IMR-90 (cell line): ENCODE measurements at regions not wholly inside any gene's neighbourhood (a gene's known extent, or its start where the extent isn't known, plus 50 kb on each side); places are given as distances from the start of the nearest gene placed in this dataset.

ENCODE experiments used
- ATAC-seq: fragments of 200-7000 bp; cut with Tn5 transposase; 2 replicates; pipeline ENCODE4 v1.9.1; 2020; ENCODE audit warnings: low read depth, mild to moderate bottlenecking, moderate library complexity
- BruUV-seq: library from RNA; stranded (reverse); fragments of 400-500 nt; replicated peaks from 2 replicates; lab custom pipeline; 2021; lab: Mats Ljungman, UMichigan
- CTCF ChIA-PET: fragments of 300-600 bp; formaldehyde crosslinking; extraction: SDS; loops from one replicate; lab custom pipeline; 2021; ENCODE audit warnings: antibody characterized with exemption; lab: Yijun Ruan, JAX
- POLR2A ChIA-PET: fragments of 300-600 bp; sonication (Branson Sonifier 250); formaldehyde crosslinking; loops from one replicate; lab custom pipeline; 2022; ENCODE audit warnings: antibody characterized with exemption; ENCODE audit not compliant: unreplicated experiment; lab: Charles Lee
- DNase-seq: peaks from one replicate; pipeline ENCODE4 v3.0.0; 2013
- H2AFZ ChIP-seq: replicated peaks from 2 replicates; pipeline ENCODE3; 2013; ENCODE audit warnings: low read length, mild to moderate bottlenecking; ENCODE audit not compliant: poor library complexity
- H2AK5ac ChIP-seq: 2 replicates; pipeline ENCODE4 v1.6.1; 2013; ENCODE audit warnings: low read depth, low read length, inconsistent platforms
- H2AK9ac ChIP-seq: replicated peaks from 2 replicates; pipeline ENCODE3; 2013; ENCODE audit warnings: mild to moderate bottlenecking, low read depth, low read length, moderate library complexity; ENCODE audit not compliant: poor library complexity
- H2BK120ac ChIP-seq: 2 replicates; pipeline ENCODE4 v1.6.1; 2013; ENCODE audit warnings: low read depth, low read length, inconsistent platforms
- H2BK15ac ChIP-seq: 3 replicates; pipeline ENCODE4 v1.6.1; 2013; ENCODE audit warnings: low read depth, low read length, inconsistent platforms
- H2BK20ac ChIP-seq: 2 replicates; pipeline ENCODE4 v1.6.1; 2013; ENCODE audit warnings: low read depth, mild to moderate bottlenecking, inconsistent platforms, low read length, moderate library complexity
- H2BK5ac ChIP-seq: 2 replicates; pipeline ENCODE4 v1.6.1; 2013; ENCODE audit warnings: mild to moderate bottlenecking, low read depth, low read length, inconsistent platforms; ENCODE audit not compliant: poor library complexity, severe bottlenecking
- H3K14ac ChIP-seq: replicated peaks from 2 replicates; pipeline ENCODE4 v1.6.1; 2013; ENCODE audit warnings: low read depth, low read length, inconsistent platforms
- H3K18ac ChIP-seq: 2 replicates; pipeline ENCODE4 v1.6.1; 2013; ENCODE audit warnings: low read depth, low read length, control low read depth
- H3K23ac ChIP-seq: 2 replicates; pipeline ENCODE4 v1.6.1; 2013; ENCODE audit warnings: low read depth, low read length, inconsistent platforms
- H3K27ac ChIP-seq: 2 replicates; pipeline ENCODE4 v1.5.1; 2013; ENCODE audit warnings: mild to moderate bottlenecking, control low read depth, low read length; ENCODE audit not compliant: insufficient read depth
- H3K27me3 ChIP-seq: 2 replicates; pipeline ENCODE4 v1.6.1; 2013; ENCODE audit warnings: low read length; ENCODE audit not compliant: control insufficient read depth, insufficient read depth
- H3K36me3 ChIP-seq: 2 replicates; pipeline ENCODE4 v1.6.1; 2013; ENCODE audit warnings: low read length, mixed read lengths; ENCODE audit not compliant: control insufficient read depth, insufficient read depth
- H3K4ac ChIP-seq: 2 replicates; pipeline ENCODE4 v1.6.1; 2013; ENCODE audit warnings: low read depth, low read length, inconsistent platforms
- H3K4me1 ChIP-seq: 2 replicates; pipeline ENCODE4 v1.6.1; 2013; ENCODE audit warnings: low read length, mixed read lengths; ENCODE audit not compliant: control insufficient read depth, insufficient read depth
- H3K4me2 ChIP-seq: 2 replicates; pipeline ENCODE4 v1.6.1; 2013; ENCODE audit warnings: low read depth, mild to moderate bottlenecking, control low read depth, low read length, moderate library complexity
- H3K4me3 ChIP-seq: 2 replicates; pipeline ENCODE4 v1.5.1; 2013; ENCODE audit warnings: low read depth, mild to moderate bottlenecking, control low read depth, low read length, moderate library complexity; ENCODE audit not compliant: insufficient read depth
- H3K56ac ChIP-seq: 2 replicates; pipeline ENCODE4 v1.6.1; 2013; ENCODE audit warnings: low read length, inconsistent platforms; ENCODE audit not compliant: insufficient read depth; ENCODE audit errors: extremely low read depth
- H3K79me1 ChIP-seq, 2 experiments: 2 replicates each; pipeline ENCODE4 v1.6.1; 2013; ENCODE audit warnings: low read length in 2 of 2, inconsistent platforms in 1 of 2, low read depth in 1 of 2
- H3K9ac ChIP-seq: 2 replicates; pipeline ENCODE4 v1.6.1; 2013; ENCODE audit warnings: low read depth, low read length, control low read depth
- H3K9me1 ChIP-seq: 2 replicates; pipeline ENCODE4 v1.6.1; 2013; ENCODE audit warnings: low read length, inconsistent platforms; ENCODE audit not compliant: insufficient read depth
- H3K9me3 ChIP-seq: 2 replicates; pipeline ENCODE4 v1.6.1; 2013; ENCODE audit warnings: low read length; ENCODE audit not compliant: control insufficient read depth, insufficient read depth
- H4K20me1 ChIP-seq: 2 replicates; pipeline ENCODE4 v1.6.1; 2013; ENCODE audit warnings: low read length, inconsistent platforms; ENCODE audit not compliant: insufficient read depth
- H4K5ac ChIP-seq: 2 replicates; pipeline ENCODE4 v1.6.1; 2013; ENCODE audit warnings: mild to moderate bottlenecking, low read depth, low read length, control low read depth
- H4K8ac ChIP-seq, 2 experiments: 2 replicates each; pipeline ENCODE4 v1.6.1; 2013; ENCODE audit warnings: low read depth in 2 of 2, low read length in 2 of 2, control low read depth in 1 of 2, inconsistent platforms in 1 of 2
- H4K91ac ChIP-seq: 2 replicates; pipeline ENCODE4 v1.6.1; 2013; ENCODE audit warnings: low read depth, low read length, inconsistent platforms; ENCODE audit not compliant: insufficient read depth
- BHLHE40 ChIP-seq: fragments of 150-350 bp; IDR thresholded peaks from 2 replicates; pipeline ENCODE4 v1.6.1; 2016; ENCODE audit warnings: mild to moderate bottlenecking, low read depth, low read length
- CEBPB ChIP-seq: IDR thresholded peaks from 2 replicates; pipeline ENCODE4 v1.6.1; 2012; ENCODE audit warnings: low read depth, low read length, improper control_type of control experiment
- CHD1 ChIP-seq: IDR thresholded peaks from 2 replicates; pipeline ENCODE4 v1.6.1; 2012; ENCODE audit warnings: low read depth, low read length, improper control_type of control experiment
- FOS ChIP-seq: fragments of 150-350 bp; IDR thresholded peaks from 2 replicates; pipeline ENCODE4 v1.6.1; 2016; ENCODE audit warnings: low read depth, low read length
- MAFK ChIP-seq: IDR thresholded peaks from 2 replicates; pipeline ENCODE4 v1.6.1; 2012; ENCODE audit warnings: low read depth, low read length, improper control_type of control experiment
- MAZ ChIP-seq: IDR thresholded peaks from 2 replicates; pipeline ENCODE4 v1.6.1; 2012; ENCODE audit warnings: low read depth, mild to moderate bottlenecking, low read length, improper control_type of control experiment, moderate library complexity, borderline replicate concordance
- MXI1 ChIP-seq: IDR thresholded peaks from 2 replicates; pipeline ENCODE4 v1.6.1; 2012; ENCODE audit warnings: low read depth, mild to moderate bottlenecking, low read length, moderate library complexity, borderline replicate concordance
- NFE2L2 ChIP-seq: fragments of 150-350 bp; IDR thresholded peaks from 2 replicates; pipeline ENCODE4 v1.6.1; 2016; ENCODE audit warnings: low read depth, mild to moderate bottlenecking, low read length
- POLR2A ChIP-seq: IDR thresholded peaks from 2 replicates; pipeline ENCODE4 v1.6.1; 2012; ENCODE audit warnings: mild to moderate bottlenecking, low read depth, low read length
- RAD21 ChIP-seq: IDR thresholded peaks from 2 replicates; pipeline ENCODE4 v1.6.1; 2012; ENCODE audit warnings: low read length, improper control_type of control experiment
- RCOR1 ChIP-seq: IDR thresholded peaks from 2 replicates; pipeline ENCODE4 v1.6.1; 2012; ENCODE audit warnings: mild to moderate bottlenecking, low read length, improper control_type of control experiment; ENCODE audit not compliant: insufficient replicate concordance
- RFX5 ChIP-seq: IDR thresholded peaks from 2 replicates; pipeline ENCODE4 v1.8.0; 2012; ENCODE audit warnings: low read depth, mild to moderate bottlenecking, low read length, moderate library complexity
- SMC3 ChIP-seq: fragments of 150-350 bp; IDR thresholded peaks from 2 replicates; pipeline ENCODE4 v1.6.1; 2016; ENCODE audit warnings: low read depth, mild to moderate bottlenecking, antibody characterized with exemption, low read length, moderate library complexity
- WGBS, 2 experiments: methylation state at CpG; one replicate each; pipeline versions ENCODE4 v1.1.5 to v1.1.7; 2013; ENCODE audit warnings: missing lambda C conversion rate in 2 of 2; ENCODE audit not compliant: insufficient read length in 1 of 2; ENCODE audit errors: extremely low coverage in 2 of 2; 5-methylcytosine and 5-hydroxymethylcytosine counted together
- dilution Hi-C: fragments of 300-500 bp; cut with HindIII; formaldehyde crosslinking; loops from one replicate; pipeline ENCODE4 v1.14.3; 2018; ENCODE audit warnings: low sequenced_read_pairs; ENCODE audit not compliant: unreplicated experiment
- in situ Hi-C: fragments of 300-500 bp; cut with MboI; formaldehyde crosslinking; loops from 3 replicates; pipeline ENCODE4 v1.14.3; 2019; ENCODE audit warnings: low sequenced_read_pairs, inconsistent platforms, mixed read lengths
- intact Hi-C: fragments of 100-400 bp; cut with micrococcal nuclease; formaldehyde crosslinking; loops from 2 replicates; pipeline ENCODE4 v1.10.0; 2022
- TF ChIP-seq, protein P1 (sequence below): conservative IDR thresholded peaks from 2 replicates; pipeline ENCODE4 v1.5.1; 2012; ENCODE audit warnings: mild to moderate bottlenecking, low read depth, low read length, improper control_type of control experiment
- TF ChIP-seq, protein P2 (sequence below): fragments of 150-350 bp; IDR thresholded peaks from 2 replicates; pipeline ENCODE4 v1.6.1; 2017; ENCODE audit warnings: mild to moderate bottlenecking, antibody characterized with exemption, low read length, low read depth
- TF ChIP-seq, protein P3 (sequence below): fragments of 150-350 bp; IDR thresholded peaks from 2 replicates; pipeline ENCODE4 v1.6.1; 2016; ENCODE audit warnings: low read depth, mild to moderate bottlenecking, low read length, moderate library complexity, borderline replicate concordance

DNA sequence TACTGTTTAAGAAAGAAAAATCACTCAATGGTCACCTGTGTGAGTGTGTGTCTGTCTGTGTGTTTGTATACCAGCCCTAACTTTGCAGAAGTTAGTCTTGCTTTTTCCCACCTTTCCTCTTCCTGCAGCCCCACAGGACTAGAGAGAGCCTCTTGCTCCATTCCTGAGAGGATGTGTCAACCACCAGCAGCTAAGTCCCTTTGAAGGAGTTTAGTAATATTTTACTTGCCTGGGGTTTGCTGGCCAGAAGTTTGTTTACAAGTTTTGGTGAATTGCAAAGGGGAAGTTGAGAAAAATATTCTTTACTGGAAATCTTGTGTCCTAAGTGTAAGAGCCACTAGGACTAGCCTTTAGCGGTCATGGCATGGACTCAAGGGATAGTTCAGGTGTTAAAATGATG is 316.2 kb downstream of the BRINP1 start:
- no peak overlapping the region for H4K5ac ChIP-seq
- no peaks in the 10 kb centered on the region for H3K27me3 ChIP-seq
- H4K91ac ChIP-seq: no peak overlapping the region
- H3K9me3 ChIP-seq: peaks cover 2% of the 10 kb centered on the region; the same call in 1 of the 2 replicates
- H3K4me1 ChIP-seq: no peaks in the 10 kb centered on the region
- H3K56ac ChIP-seq: no peak overlapping the region
- no peak overlapping the region for H3K4me2 ChIP-seq
- no peaks in the 10 kb centered on the region for H3K79me1 ChIP-seq
- ChIA-PET CTCF (no interaction called here), POLR2A (no interaction called here)
- H4K20me1 ChIP-seq: no peaks in the 10 kb centered on the region
- H2BK20ac ChIP-seq: no peak overlapping the region
- TF ChIP-seq MAFK: no peak
- no peak for TF ChIP-seq NFE2L2
- TF ChIP-seq SMC3: no peak
- TF ChIP-seq, protein P1, sequence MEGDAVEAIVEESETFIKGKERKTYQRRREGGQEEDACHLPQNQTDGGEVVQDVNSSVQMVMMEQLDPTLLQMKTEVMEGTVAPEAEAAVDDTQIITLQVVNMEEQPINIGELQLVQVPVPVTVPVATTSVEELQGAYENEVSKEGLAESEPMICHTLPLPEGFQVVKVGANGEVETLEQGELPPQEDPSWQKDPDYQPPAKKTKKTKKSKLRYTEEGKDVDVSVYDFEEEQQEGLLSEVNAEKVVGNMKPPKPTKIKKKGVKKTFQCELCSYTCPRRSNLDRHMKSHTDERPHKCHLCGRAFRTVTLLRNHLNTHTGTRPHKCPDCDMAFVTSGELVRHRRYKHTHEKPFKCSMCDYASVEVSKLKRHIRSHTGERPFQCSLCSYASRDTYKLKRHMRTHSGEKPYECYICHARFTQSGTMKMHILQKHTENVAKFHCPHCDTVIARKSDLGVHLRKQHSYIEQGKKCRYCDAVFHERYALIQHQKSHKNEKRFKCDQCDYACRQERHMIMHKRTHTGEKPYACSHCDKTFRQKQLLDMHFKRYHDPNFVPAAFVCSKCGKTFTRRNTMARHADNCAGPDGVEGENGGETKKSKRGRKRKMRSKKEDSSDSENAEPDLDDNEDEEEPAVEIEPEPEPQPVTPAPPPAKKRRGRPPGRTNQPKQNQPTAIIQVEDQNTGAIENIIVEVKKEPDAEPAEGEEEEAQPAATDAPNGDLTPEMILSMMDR: no peak
- TF ChIP-seq RCOR1: no peak
- TF ChIP-seq, protein P2, sequence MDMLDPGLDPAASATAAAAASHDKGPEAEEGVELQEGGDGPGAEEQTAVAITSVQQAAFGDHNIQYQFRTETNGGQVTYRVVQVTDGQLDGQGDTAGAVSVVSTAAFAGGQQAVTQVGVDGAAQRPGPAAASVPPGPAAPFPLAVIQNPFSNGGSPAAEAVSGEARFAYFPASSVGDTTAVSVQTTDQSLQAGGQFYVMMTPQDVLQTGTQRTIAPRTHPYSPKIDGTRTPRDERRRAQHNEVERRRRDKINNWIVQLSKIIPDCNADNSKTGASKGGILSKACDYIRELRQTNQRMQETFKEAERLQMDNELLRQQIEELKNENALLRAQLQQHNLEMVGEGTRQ: no peak
- TF ChIP-seq BHLHE40: no peak
- TF ChIP-seq, protein P3, sequence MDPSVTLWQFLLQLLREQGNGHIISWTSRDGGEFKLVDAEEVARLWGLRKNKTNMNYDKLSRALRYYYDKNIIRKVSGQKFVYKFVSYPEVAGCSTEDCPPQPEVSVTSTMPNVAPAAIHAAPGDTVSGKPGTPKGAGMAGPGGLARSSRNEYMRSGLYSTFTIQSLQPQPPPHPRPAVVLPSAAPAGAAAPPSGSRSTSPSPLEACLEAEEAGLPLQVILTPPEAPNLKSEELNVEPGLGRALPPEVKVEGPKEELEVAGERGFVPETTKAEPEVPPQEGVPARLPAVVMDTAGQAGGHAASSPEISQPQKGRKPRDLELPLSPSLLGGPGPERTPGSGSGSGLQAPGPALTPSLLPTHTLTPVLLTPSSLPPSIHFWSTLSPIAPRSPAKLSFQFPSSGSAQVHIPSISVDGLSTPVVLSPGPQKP: no peak
- no peak for TF ChIP-seq POLR2A
- TF ChIP-seq CHD1: no peak
- no peak for TF ChIP-seq MAZ
- TF ChIP-seq MXI1: no peak
- TF ChIP-seq FOS: no peak
- TF ChIP-seq RAD21: no peak
- TF ChIP-seq CEBPB: no peak
- TF ChIP-seq RFX5: no peak
- no peaks in the 10 kb centered on the region for H3K9me1 ChIP-seq
- no peak overlapping the region for H2AK5ac ChIP-seq
- no peak overlapping the region for H2AFZ ChIP-seq
- dilution Hi-C loops (no loop called here), in situ Hi-C loops (no loop called here), intact Hi-C loops (no loop called here)
- H3K27ac ChIP-seq: no peak overlapping the region
- H2BK5ac ChIP-seq: no peak overlapping the region
- H3K18ac ChIP-seq: no peak overlapping the region
- no peak overlapping the region for H2BK15ac ChIP-seq
- H2BK120ac ChIP-seq: no peak overlapping the region
- no peak overlapping the region for H3K4ac ChIP-seq
- no peak overlapping the region for H3K9ac ChIP-seq
- DNase-seq (no peak), ATAC-seq (no peak)
- H2AK9ac ChIP-seq: no peak overlapping the region
- H3K14ac ChIP-seq: no peak overlapping the region
- WGBS, 2 experiments: no CpG with 5 or more reads among the region's 1 CpG
- no peaks in the 10 kb centered on the region for H3K36me3 ChIP-seq
- no peak overlapping the region for H3K4me3 ChIP-seq
- BruUV-seq: no TSS peak
- no peak overlapping the region for H4K8ac ChIP-seq
- H3K23ac ChIP-seq: no peak overlapping the region
